ENCODE measurements at regions not wholly inside any gene's neighbourhood (a gene's known extent, or its start where the extent isn't known, plus 50 kb on each side); places are given as distances from the start of the nearest gene placed in this dataset.
"Not testable (repeated sequence)": the region's sequence is repeated elsewhere in the genome, so short reads cannot be mapped to it uniquely, and the experiment has no call there.

- DNase-seq (ENCODE audit: low read depth in 2 of 2), result no peak
These were observed 753.5 kb upstream of the PKDCC start for GRCh38 chr2:41294331-41294730.

- DNase-seq (ENCODE audit: low read depth in 2 of 2), result no peak
These were observed 734.7 kb upstream of the PKDCC start for GRCh38 chr2:41313082-41313481.

- DNase-seq (ENCODE audit: low read depth in 2 of 2), result no peak
These were observed 733.2 kb upstream of the PKDCC start for GRCh38 chr2:41314511-41315070.

GRCh38 chr2:41319437-41319836 is 728.4 kb upstream of the PKDCC start:
- no peak for DNase-seq (ENCODE audit: low read depth in 2 of 2)

GRCh38 chr2:41320491-41320890 is 727.3 kb upstream of the PKDCC start:
- DNase-seq (ENCODE audit: low read depth in 2 of 2), result no peak

GRCh38 chr2:41321351-41321750 is 726.5 kb upstream of the PKDCC start:
- DNase-seq (ENCODE audit: low read depth in 2 of 2), result no peak

- DNase-seq (ENCODE audit: low read depth in 2 of 2), result no peak
These were observed 721.0 kb upstream of the PKDCC start for GRCh38 chr2:41326851-41327250.

- no peak for DNase-seq (ENCODE audit: low read depth in 2 of 2)
These were observed 718.8 kb upstream of the PKDCC start for GRCh38 chr2:41329040-41329439.

GRCh38 chr2:41334159-41334558 is 713.7 kb upstream of the PKDCC start:
- no peak for DNase-seq (ENCODE audit: low read depth in 2 of 2)

- DNase-seq (ENCODE audit: low read depth in 2 of 2), result not testable (repeated sequence)
These were observed 712.2 kb upstream of the PKDCC start for GRCh38 chr2:41335573-41335972.

- DNase-seq (ENCODE audit: low read depth in 2 of 2), result no peak
These were observed 709.9 kb upstream of the PKDCC start for GRCh38 chr2:41337956-41338355.

- DNase-seq (ENCODE audit: low read depth in 2 of 2), result no peak
These were observed 703.3 kb upstream of the PKDCC start for GRCh38 chr2:41344529-41344928.

- DNase-seq (ENCODE audit: low read depth in 2 of 2), result no peak
These were observed 694.8 kb upstream of the PKDCC start for GRCh38 chr2:41353060-41353459.

- DNase-seq (ENCODE audit: low read depth in 2 of 2), result no peak
These were observed 692.0 kb upstream of the PKDCC start for GRCh38 chr2:41355794-41356193.

- no peak for DNase-seq (ENCODE audit: low read depth in 2 of 2)
These were observed 683.0 kb upstream of the PKDCC start for GRCh38 chr2:41364842-41365241.

GRCh38 chr2:41375901-41376300 is 671.9 kb upstream of the PKDCC start:
- no peak for DNase-seq (ENCODE audit: low read depth in 2 of 2)

GRCh38 chr2:41377837-41378236 is 670.0 kb upstream of the PKDCC start:
- no peak for DNase-seq (ENCODE audit: low read depth in 2 of 2)

GRCh38 chr2:41378420-41378819 is 669.4 kb upstream of the PKDCC start:
- DNase-seq (ENCODE audit: low read depth in 2 of 2), result no peak

GRCh38 chr2:41379496-41380221 is 668.2 kb upstream of the PKDCC start:
- DNase-seq (ENCODE audit: low read depth in 2 of 2), result no peak

- no peak for DNase-seq (ENCODE audit: low read depth in 2 of 2)
These were observed 666.1 kb upstream of the PKDCC start for GRCh38 chr2:41381701-41382100.

GRCh38 chr2:41387519-41387918 is 660.3 kb upstream of the PKDCC start:
- DNase-seq (ENCODE audit: low read depth in 2 of 2), result no peak

GRCh38 chr2:41393621-41394020 is 654.2 kb upstream of the PKDCC start:
- no peak for DNase-seq (ENCODE audit: low read depth in 2 of 2)

GRCh38 chr2:41394541-41394940 is 653.3 kb upstream of the PKDCC start:
- DNase-seq (ENCODE audit: low read depth in 2 of 2), result no peak

GRCh38 chr2:41395692-41396091 is 652.1 kb upstream of the PKDCC start:
- DNase-seq (ENCODE audit: low read depth in 2 of 2), result no peak
